ENCODE measurements at regions not wholly inside any gene's neighbourhood (a gene's known extent, or its start where the extent isn't known, plus 50 kb on each side); places are given as distances from the start of the nearest gene placed in this dataset.

DNA sequence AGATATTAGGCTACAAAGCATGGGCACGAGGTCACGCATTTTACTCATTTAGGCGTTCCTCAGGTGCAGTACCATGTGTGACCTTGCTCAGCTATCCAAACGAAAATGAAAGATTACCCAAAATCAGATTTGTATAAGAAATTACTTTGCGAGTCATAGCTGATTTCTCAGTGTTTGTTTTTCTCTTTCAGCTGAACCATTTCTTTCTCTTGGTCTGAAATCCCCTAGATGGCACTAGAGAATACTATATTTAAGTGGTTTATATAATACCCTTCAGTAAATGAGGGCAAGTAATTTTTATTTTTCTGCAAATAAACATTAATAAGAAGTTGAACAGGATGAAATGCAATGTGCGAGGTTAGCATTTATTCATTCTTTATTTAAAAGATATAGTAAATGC is 496.6 kb downstream of the STIM2 start:
- intact Hi-C loops (cut with DNase I; ENCODE audit: low total_unique reads): no loop called here
- WGBS, 2 donors: 57 to 64% methylated on average over 6 of the region's 6 CpGs
- TF ChIP-seq POLR2A (IDR thresholded peaks at IDR 0.05): no peak
- TF ChIP-seq, protein P1, sequence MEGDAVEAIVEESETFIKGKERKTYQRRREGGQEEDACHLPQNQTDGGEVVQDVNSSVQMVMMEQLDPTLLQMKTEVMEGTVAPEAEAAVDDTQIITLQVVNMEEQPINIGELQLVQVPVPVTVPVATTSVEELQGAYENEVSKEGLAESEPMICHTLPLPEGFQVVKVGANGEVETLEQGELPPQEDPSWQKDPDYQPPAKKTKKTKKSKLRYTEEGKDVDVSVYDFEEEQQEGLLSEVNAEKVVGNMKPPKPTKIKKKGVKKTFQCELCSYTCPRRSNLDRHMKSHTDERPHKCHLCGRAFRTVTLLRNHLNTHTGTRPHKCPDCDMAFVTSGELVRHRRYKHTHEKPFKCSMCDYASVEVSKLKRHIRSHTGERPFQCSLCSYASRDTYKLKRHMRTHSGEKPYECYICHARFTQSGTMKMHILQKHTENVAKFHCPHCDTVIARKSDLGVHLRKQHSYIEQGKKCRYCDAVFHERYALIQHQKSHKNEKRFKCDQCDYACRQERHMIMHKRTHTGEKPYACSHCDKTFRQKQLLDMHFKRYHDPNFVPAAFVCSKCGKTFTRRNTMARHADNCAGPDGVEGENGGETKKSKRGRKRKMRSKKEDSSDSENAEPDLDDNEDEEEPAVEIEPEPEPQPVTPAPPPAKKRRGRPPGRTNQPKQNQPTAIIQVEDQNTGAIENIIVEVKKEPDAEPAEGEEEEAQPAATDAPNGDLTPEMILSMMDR (IDR thresholded peaks at IDR 0.05): no peak
- no peak for DNase-seq (ENCODE audit: low spot score in 2 of 2)
- H3K4me3 ChIP-seq (ENCODE audit: low read depth, poor library complexity, severe bottlenecking): no peak overlapping the region

DNA sequence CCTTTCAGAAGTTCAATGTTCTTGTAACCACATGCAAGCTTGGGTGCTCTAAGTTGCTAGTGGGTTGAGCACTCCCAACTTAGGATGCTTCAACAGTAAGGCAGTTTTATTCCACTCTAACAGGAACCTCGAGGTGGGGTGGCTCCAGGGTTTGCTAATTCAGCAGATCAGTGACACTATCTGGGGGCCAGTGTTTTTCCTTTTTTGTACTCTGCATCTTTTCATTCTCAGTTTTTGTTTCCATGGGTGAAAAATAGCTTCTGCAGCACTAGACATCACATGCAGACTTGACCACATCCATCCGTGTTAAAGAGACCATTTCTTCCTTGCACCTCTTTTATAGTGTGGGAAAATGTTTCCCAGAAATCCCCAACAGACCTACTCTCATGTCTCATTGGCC is 497.6 kb downstream of the STIM2 start:
- WGBS, 2 donors: 61 to 62% methylated on average over 2 of the region's 2 CpGs
- intact Hi-C loops (cut with DNase I; ENCODE audit: low total_unique reads): no loop called here

DNA sequence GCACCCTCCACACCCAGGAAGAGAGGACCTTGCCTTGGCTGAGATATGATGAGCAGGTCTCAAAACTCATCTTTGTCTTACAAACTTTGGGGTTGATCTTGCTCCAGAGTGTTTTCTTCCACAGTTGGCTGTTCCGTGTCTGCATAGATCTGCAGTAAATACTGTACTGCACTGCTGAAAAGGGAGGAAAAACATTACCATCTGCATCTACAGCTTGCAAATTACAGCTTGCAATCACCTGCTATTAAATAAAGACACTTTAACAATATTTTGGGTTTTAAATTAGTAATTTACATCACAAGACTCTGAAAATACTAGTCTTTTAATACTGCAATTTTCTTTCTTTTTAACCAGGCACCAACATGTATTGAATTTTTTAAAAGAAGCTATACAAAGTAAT is 499.5 kb downstream of the STIM2 start:
- intact Hi-C loops (cut with DNase I; ENCODE audit: low total_unique reads): no loop called here
- H3K4me3 ChIP-seq (ENCODE audit: low read depth, poor library complexity, severe bottlenecking): no peak overlapping the region
- 65 to 78% methylated on average over 1 of the region's 1 CpG for WGBS, 2 donors

More for the DNA sequence above, 497.6 kb downstream of the STIM2 start:
- H3K4me3 ChIP-seq (ENCODE audit: low read depth, poor library complexity, severe bottlenecking): no peak overlapping the region
- no peak for DNase-seq (ENCODE audit: low spot score in 2 of 2)
- no peak for TF ChIP-seq POLR2A (IDR thresholded peaks at IDR 0.05)
- TF ChIP-seq, protein P1 (IDR thresholded peaks at IDR 0.05): no peak

DNA sequence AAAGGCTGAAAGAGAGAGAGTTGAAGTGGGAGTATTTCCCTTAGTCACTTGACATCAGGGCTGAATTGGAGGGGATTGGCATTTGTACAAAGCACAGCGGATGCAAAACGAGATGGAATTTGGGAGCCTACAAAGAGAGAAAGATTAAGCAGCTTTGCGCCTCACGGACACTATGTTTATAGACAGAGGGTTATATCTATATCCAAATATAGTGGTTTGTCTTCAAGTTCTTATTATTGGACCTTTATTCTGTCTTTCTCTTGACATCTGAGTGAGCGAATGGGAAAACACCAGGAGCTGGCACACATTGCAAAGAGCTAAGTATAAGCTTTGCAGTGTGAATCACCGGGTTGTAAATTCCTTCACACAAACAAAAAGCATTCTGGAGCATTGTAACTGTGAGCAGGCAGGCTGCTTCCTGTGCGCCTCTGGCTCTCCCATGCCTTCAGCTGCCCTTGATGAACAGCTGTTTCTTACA is 500.2 kb downstream of the STIM2 start:
- no peak for DNase-seq (ENCODE audit: low spot score in 2 of 2)
- 21 to 24% methylated on average over 7 of the region's 7 CpGs for WGBS, 2 donors
- TF ChIP-seq POLR2A (IDR thresholded peaks at IDR 0.05): no peak
- TF ChIP-seq, protein P1 (IDR thresholded peaks at IDR 0.05): no peak
- intact Hi-C loops (cut with DNase I; ENCODE audit: low total_unique reads): no loop called here
- no peak overlapping the region for H3K4me3 ChIP-seq (ENCODE audit: low read depth, poor library complexity, severe bottlenecking)

More for the DNA sequence above, 499.5 kb downstream of the STIM2 start:
- no peak for TF ChIP-seq POLR2A (IDR thresholded peaks at IDR 0.05)
- TF ChIP-seq, protein P1 (IDR thresholded peaks at IDR 0.05): no peak
- DNase-seq (ENCODE audit: low spot score in 2 of 2): no peak

DNA sequence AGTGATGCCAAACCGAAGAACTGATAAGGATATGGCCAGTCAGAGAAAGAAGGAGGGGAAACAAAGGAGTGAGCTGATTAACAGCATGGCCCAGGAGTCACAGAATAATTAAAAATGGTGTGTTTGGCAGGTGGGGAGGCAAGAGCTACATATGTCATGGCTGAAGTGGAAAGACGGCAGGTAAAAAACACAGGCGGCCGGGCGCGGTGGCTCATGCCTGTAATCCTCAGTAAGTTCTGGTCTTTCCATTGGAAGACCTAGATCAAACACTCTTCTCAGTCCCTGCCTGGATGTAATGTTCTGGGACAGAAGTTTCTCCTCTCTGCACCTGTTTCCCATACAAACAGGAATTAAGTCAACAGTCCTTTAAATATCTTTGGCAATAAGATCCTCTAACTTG is 503.9 kb downstream of the STIM2 start:
- intact Hi-C loops (cut with DNase I; ENCODE audit: low total_unique reads): no loop called here
- 96 to 99% methylated on average over 6 of the region's 6 CpGs for WGBS, 2 donors
- DNase-seq (ENCODE audit: low spot score in 2 of 2): no peak
- no peak overlapping the region for H3K4me3 ChIP-seq (ENCODE audit: low read depth, poor library complexity, severe bottlenecking)
- TF ChIP-seq, protein P1 (IDR thresholded peaks at IDR 0.05): no peak
- no peak for TF ChIP-seq POLR2A (IDR thresholded peaks at IDR 0.05)

DNA sequence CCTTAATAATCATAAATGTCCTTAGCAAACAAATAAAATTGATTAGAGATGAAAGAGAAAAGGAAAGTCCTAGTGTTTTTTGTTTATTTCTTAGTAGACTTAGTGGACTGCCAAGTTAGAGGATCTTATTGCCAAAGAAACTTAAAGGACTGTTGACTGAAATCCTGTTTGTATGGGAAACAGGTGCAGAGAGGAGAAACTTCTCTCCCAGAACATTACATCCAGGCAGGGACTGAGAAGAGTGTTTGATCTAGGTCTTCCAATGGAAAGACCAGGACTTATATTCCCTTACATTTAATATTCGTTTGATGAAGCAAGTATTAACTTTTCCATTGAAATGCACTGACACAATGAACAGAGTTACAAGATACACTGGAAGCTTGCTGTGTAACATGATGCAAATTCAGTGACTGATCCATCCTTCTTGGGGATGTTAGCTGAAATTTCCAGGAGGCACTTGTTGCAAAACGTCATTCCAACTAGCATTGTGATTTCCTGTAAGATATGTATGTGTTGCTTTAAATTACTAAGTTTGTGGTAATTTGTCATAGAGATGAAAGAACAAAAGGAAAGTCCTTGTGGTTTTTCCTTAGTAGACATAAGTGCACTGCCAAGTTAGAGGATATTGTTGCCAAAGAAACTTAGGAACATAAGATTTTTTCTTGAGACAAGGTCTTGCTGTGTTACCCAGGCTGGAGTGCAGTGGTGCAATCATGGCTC is 505.6 kb downstream of the STIM2 start:
- intact Hi-C loops (cut with DNase I; ENCODE audit: low total_unique reads): no loop called here
- no peak for TF ChIP-seq POLR2A (IDR thresholded peaks at IDR 0.05)
- TF ChIP-seq, protein P1 (IDR thresholded peaks at IDR 0.05): no peak
- no peak overlapping the region for H3K4me3 ChIP-seq (ENCODE audit: low read depth, poor library complexity, severe bottlenecking)
- WGBS, 2 donors: 36 to 42% methylated on average over 2 of the region's 2 CpGs
- DNase-seq (ENCODE audit: low spot score in 2 of 2): no peak

Data from lower leg skin (tissue), 4 donors.